GM13976 (cell line): ENCODE measurements at regions not wholly inside any gene's neighbourhood (a gene's known extent, or its start where the extent isn't known, plus 50 kb on each side); places are given as distances from the start of the nearest gene placed in this dataset.

Experiments
- DNase-seq: peaks from one replicate; pipeline ENCODE4 v3.0.0; 2012; ENCODE audit warnings: low spot score
- CTCF ChIP-seq: IDR thresholded peaks from 2 replicates; pipeline ENCODE4 v1.5.1; 2012; ENCODE audit warnings: borderline replicate concordance, mild to moderate bottlenecking; ENCODE audit not compliant: insufficient read depth; ENCODE audit errors: extremely low read depth, missing control alignments, control extremely low read depth
- in situ Hi-C: fragments of 300-500 bp; cut with MboI; formaldehyde crosslinking; loops from one replicate; pipeline ENCODE4 v1.12.0; 2022; ENCODE audit warnings: low sequenced_read_pairs, mixed read lengths, inconsistent platforms; ENCODE audit not compliant: unreplicated experiment

GRCh38 chr7:85478530-85478929 lies 291.7 kb upstream of the SEMA3D start:
- in situ Hi-C loops = no loop called here
- DNase-seq = no peak
- TF ChIP-seq CTCF = no peak

GRCh38 chr7:85475476-85475875 lies 288.6 kb upstream of the SEMA3D start:
- no peak for DNase-seq
- in situ Hi-C loops = no loop called here
- TF ChIP-seq CTCF = no peak

- no peak for DNase-seq
- TF ChIP-seq CTCF = no peak
- in situ Hi-C loops = no loop called here
Observed at GRCh38 chr7:85475071-85475470, 288.2 kb upstream of the SEMA3D start.

- TF ChIP-seq CTCF = no peak
- DNase-seq = no peak
- in situ Hi-C loops = no loop called here
Observed at GRCh38 chr7:85474234-85474633, 287.4 kb upstream of the SEMA3D start.

- no peak for DNase-seq
- in situ Hi-C loops = no loop called here
- TF ChIP-seq CTCF = no peak
Observed at GRCh38 chr7:85471740-85472139, 284.9 kb upstream of the SEMA3D start.

GRCh38 chr7:85471307-85471706 lies 284.5 kb upstream of the SEMA3D start:
- TF ChIP-seq CTCF = no peak
- no peak for DNase-seq
- in situ Hi-C loops = no loop called here

GRCh38 chr7:85469446-85470010 lies 282.7 kb upstream of the SEMA3D start:
- DNase-seq = no peak
- in situ Hi-C loops = no loop called here
- no peak for TF ChIP-seq CTCF
